ENCODE measurements at regions not wholly inside any gene's neighbourhood (a gene's known extent, or its start where the extent isn't known, plus 50 kb on each side); places are given as distances from the start of the nearest gene placed in this dataset.

DNA sequence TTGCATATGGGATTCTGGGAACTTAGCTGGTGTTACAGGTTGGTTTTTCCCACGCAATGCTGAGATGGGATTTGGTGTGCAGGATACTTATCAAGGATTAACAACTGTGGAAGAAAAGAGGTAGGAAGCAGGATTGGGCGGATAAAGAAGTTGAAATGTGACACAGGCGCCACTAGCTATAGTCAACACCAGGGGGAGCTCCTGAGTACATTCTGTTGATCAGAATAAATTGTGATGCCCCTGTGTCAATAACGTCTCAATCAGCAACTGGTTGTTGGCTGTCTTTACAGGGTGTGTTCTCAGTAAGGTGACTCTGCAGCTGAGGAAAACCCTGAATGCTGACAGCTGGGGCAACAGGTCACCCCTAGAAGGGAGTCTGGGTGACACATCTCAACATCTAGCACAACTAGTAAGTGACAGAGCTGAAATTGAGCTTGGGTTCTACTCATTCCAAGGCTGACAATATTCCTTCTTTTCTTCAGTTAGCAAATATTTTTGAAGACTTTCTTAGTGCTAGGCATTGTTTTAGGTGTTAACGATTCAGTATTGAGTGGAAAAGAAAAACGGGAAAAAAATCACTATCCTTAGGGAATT, 143.0 kb downstream of the ARL6IP6 start:
- DNase-seq (ENCODE audit: low spot score): no peak
- Mint-ChIP-seq H3K27ac (ENCODE audit: unreplicated experiment) (no peak overlapping the region), H3K4me3 (ENCODE audit: unreplicated experiment) (peak overlapping the region; percentile 16), H3K27me3 (ENCODE audit: unreplicated experiment) (peaks cover 4% of the 10 kb centered on the region), H3K36me3 (ENCODE audit: low read depth, unreplicated experiment) (peaks cover 7% of the 10 kb centered on the region), H3K9me3 (ENCODE audit: unreplicated experiment) (peaks cover 16% of the 10 kb centered on the region), H3K4me1 (ENCODE audit: unreplicated experiment) (no peaks in the 10 kb centered on the region)
- TF ChIP-seq, protein P1, sequence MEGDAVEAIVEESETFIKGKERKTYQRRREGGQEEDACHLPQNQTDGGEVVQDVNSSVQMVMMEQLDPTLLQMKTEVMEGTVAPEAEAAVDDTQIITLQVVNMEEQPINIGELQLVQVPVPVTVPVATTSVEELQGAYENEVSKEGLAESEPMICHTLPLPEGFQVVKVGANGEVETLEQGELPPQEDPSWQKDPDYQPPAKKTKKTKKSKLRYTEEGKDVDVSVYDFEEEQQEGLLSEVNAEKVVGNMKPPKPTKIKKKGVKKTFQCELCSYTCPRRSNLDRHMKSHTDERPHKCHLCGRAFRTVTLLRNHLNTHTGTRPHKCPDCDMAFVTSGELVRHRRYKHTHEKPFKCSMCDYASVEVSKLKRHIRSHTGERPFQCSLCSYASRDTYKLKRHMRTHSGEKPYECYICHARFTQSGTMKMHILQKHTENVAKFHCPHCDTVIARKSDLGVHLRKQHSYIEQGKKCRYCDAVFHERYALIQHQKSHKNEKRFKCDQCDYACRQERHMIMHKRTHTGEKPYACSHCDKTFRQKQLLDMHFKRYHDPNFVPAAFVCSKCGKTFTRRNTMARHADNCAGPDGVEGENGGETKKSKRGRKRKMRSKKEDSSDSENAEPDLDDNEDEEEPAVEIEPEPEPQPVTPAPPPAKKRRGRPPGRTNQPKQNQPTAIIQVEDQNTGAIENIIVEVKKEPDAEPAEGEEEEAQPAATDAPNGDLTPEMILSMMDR (IDR thresholded peaks at IDR 0.05; ENCODE audit: unreplicated experiment): peak; percentile 42

DNA sequence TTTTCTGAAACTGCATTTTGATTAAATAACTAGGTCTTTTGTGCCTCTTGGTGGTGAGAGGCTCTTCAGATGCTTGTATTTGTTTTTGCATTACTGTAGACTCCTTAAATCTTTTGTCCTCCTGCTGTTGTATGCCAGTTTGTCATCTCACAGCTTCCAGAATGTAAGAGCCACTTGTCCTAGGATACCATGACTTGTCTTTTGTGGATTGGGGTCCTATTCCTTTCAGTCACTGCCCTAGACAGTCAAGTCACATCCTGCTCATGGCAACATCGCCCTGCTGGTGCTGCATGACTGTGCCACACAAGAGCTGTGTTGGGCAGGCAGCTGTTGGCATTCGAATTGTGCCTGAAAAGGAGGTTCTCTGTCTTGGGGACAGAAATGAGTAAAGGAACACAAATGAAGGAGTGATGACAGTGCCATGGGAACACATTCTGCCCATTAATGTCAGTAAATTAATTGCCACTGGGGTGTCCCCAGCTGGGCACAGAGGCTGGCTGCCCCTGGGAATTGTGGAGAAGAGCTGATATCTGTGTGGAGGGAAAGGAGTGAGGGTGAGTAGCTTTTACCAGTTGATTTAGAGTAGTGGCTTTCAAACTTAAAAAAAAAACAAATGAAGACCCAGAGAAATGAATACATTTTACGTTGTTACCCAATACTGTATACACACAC, 140.3 kb downstream of the ARL6IP6 start:
- no peak for DNase-seq (ENCODE audit: low spot score)
- Mint-ChIP-seq H3K27ac (ENCODE audit: unreplicated experiment) (no peak overlapping the region), H3K27me3 (ENCODE audit: unreplicated experiment) (peaks cover 4% of the 10 kb centered on the region), H3K4me3 (ENCODE audit: unreplicated experiment) (no peak overlapping the region), H3K9me3 (ENCODE audit: unreplicated experiment) (peaks cover 11% of the 10 kb centered on the region), H3K4me1 (ENCODE audit: unreplicated experiment) (no peaks in the 10 kb centered on the region), H3K36me3 (ENCODE audit: low read depth, unreplicated experiment) (peaks cover 7% of the 10 kb centered on the region)
- TF ChIP-seq, protein P1 (IDR thresholded peaks at IDR 0.05; ENCODE audit: unreplicated experiment): no peak

DNA sequence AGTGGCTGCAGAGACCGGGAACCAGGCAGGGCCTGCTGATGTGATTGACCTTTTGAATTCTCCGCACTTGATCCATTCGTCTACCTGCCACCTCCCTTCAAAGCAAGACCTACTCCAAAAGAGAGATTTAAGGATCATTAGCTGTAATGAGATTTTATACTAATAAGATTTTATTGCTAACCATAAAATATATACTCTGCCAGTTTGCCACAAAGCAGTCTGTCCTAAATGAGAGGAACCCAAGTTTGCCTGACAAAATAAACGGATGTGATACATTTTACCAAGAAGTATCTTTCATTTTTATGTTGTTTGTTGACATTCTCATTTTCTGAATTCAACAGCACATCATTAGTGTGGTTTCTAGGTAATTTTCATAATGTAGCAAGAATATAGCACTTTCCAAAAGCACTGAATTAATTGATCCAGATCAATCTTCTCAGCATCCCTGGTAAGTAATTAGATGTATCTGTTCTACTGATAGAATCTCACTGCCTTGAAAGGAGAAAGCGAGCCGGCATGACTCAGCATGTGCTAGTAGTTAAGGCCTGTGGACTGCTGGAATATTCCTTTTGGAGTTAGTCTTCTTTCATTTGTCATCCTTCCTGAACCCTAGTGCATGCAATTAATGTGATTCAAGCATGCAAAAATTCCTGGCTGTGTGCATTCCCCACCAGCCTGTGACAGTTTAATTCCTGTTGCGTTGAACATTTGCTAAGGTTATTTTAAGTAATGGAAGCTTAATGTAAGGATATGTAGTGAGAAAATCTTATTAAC, 128.5 kb downstream of the ARL6IP6 start:
- H3K4me1 Mint-ChIP-seq (ENCODE audit: unreplicated experiment): no peaks in the 10 kb centered on the region
- no peaks in the 10 kb centered on the region for H3K9me3 Mint-ChIP-seq (ENCODE audit: unreplicated experiment)
- H3K27me3 Mint-ChIP-seq (ENCODE audit: unreplicated experiment): peaks cover 1% of the 10 kb centered on the region
- DNase-seq (ENCODE audit: low spot score): no peak
- H3K4me3 Mint-ChIP-seq (ENCODE audit: unreplicated experiment): no peak overlapping the region
- no peak overlapping the region for H3K27ac Mint-ChIP-seq (ENCODE audit: unreplicated experiment)
- no peaks in the 10 kb centered on the region for H3K36me3 Mint-ChIP-seq (ENCODE audit: low read depth, unreplicated experiment)
- TF ChIP-seq, protein P1 (IDR thresholded peaks at IDR 0.05; ENCODE audit: unreplicated experiment): no peak

DNA sequence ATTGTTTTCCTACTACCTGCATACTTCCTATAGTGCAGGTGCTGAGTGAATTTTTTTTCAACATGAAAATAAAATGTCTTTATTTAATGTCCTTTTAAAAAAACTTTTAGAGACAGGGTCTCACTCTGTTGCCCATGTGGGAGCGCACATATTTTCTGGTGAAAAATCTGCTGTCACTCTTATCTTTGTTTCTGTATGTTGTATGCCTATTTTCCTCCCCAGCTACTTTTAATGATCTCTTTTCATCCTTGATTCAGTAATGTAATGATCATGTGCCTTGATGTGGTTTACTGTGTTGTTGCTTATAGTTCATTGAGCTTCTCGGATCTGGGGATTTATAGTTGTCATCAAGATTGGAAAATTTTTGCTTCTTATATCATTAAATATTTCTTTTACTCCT, 117.3 kb downstream of the ARL6IP6 start:
- Mint-ChIP-seq H3K27me3 (ENCODE audit: unreplicated experiment) (no peaks in the 10 kb centered on the region), H3K9me3 (ENCODE audit: unreplicated experiment) (peaks cover 4% of the 10 kb centered on the region), H3K36me3 (ENCODE audit: low read depth, unreplicated experiment) (no peaks in the 10 kb centered on the region), H3K27ac (ENCODE audit: unreplicated experiment) (no peak overlapping the region), H3K4me3 (ENCODE audit: unreplicated experiment) (no peak overlapping the region), H3K4me1 (ENCODE audit: unreplicated experiment) (no peaks in the 10 kb centered on the region)
- DNase-seq (ENCODE audit: low spot score): no peak
- TF ChIP-seq, protein P1 (IDR thresholded peaks at IDR 0.05; ENCODE audit: unreplicated experiment): no peak

DNA sequence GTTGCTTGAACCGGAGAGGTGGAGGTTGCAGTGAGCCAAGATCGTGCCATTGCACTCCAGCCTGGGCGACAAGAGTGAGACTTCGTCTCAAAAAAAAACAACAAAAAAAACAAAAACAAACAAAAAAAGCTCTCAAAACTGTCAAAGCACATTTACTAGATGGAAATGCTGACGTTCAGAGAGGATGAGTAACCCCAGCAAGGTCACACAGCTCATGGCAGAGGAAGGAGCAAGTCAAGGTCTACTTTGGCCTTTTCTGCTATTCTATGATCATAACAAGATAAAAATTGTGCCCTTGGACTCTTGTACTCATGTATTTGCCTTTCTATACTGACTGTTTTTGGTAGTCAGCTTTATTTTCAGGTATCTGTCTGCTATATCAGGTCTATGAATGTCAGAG, 109.5 kb downstream of the ARL6IP6 start:
- Mint-ChIP-seq H3K9me3 (ENCODE audit: unreplicated experiment) (no peaks in the 10 kb centered on the region), H3K4me3 (ENCODE audit: unreplicated experiment) (no peak overlapping the region), H3K27me3 (ENCODE audit: unreplicated experiment) (no peaks in the 10 kb centered on the region), H3K27ac (ENCODE audit: unreplicated experiment) (no peak overlapping the region), H3K4me1 (ENCODE audit: unreplicated experiment) (peaks cover 5% of the 10 kb centered on the region), H3K36me3 (ENCODE audit: low read depth, unreplicated experiment) (no peaks in the 10 kb centered on the region)
- TF ChIP-seq, protein P1 (IDR thresholded peaks at IDR 0.05; ENCODE audit: unreplicated experiment): no peak
- no peak for DNase-seq (ENCODE audit: low spot score)
